SK-N-SH treated with all-trans-retinoic acid at 6 μM for 48 hours (cell line): ENCODE measurements at regions not wholly inside any gene's neighbourhood (a gene's known extent, or its start where the extent isn't known, plus 50 kb on each side); places are given as distances from the start of the nearest gene placed in this dataset.

Source experiments
- ATAC-seq: fragments of 200-7000 bp; cut with Tn5 transposase; 3 replicates; pipeline ENCODE4 v1.9.1; 2020; ENCODE audit warnings: mild to moderate bottlenecking, moderate library complexity
- BACH2 ChIP-seq: fragments of 250-450 bp; sonication (Bioruptor Pico); IDR thresholded peaks from 2 replicates; pipeline ENCODE4 v1.9.0; 2021; ENCODE audit warnings: mild to moderate bottlenecking, borderline replicate concordance
- CREB5 ChIP-seq: fragments of 250-450 bp; sonication (Bioruptor Pico); IDR thresholded peaks from 2 replicates; pipeline ENCODE4 v1.5.1; 2020; ENCODE audit warnings: low read depth, mild to moderate bottlenecking, moderate library complexity
- CSDC2 ChIP-seq: fragments of 250-450 bp; sonication (Bioruptor Pico); IDR thresholded peaks from 2 replicates; pipeline ENCODE4 v1.5.0; 2020; ENCODE audit warnings: mild to moderate bottlenecking, moderate library complexity
- CSRNP3 ChIP-seq: fragments of 250-450 bp; sonication (Bioruptor Pico); IDR thresholded peaks from 2 replicates; pipeline ENCODE4 v1.5.1; 2021; ENCODE audit warnings: mild to moderate bottlenecking, moderate library complexity
- ESRRG ChIP-seq: fragments of 250-450 bp; sonication (Bioruptor Pico); IDR thresholded peaks from 2 replicates; pipeline ENCODE4 v1.6.1; 2021; ENCODE audit warnings: mild to moderate bottlenecking
- GLIS3 ChIP-seq: fragments of 250-450 bp; sonication (Bioruptor Pico); IDR thresholded peaks from 2 replicates; pipeline ENCODE4 v1.5.0; 2020; ENCODE audit warnings: mild to moderate bottlenecking, moderate library complexity
- OSR1 ChIP-seq: fragments of 250-450 bp; sonication (Bioruptor Pico); IDR thresholded peaks from 2 replicates; pipeline ENCODE4 v1.8.0; 2022; ENCODE audit warnings: moderate library complexity, mild to moderate bottlenecking, inconsistent platforms
- PATZ1 ChIP-seq: fragments of 250-450 bp; sonication (Bioruptor Pico); IDR thresholded peaks from 2 replicates; pipeline ENCODE4 v1.8.0; 2020; ENCODE audit warnings: mild to moderate bottlenecking, moderate library complexity, borderline replicate concordance
- PPARA ChIP-seq: fragments of 250-450 bp; sonication (Bioruptor Pico); IDR thresholded peaks from 2 replicates; pipeline ENCODE4 v1.5.0; 2020; ENCODE audit warnings: mild to moderate bottlenecking, borderline replicate concordance
- RARB ChIP-seq: fragments of 250-450 bp; sonication (Bioruptor Pico); IDR thresholded peaks from 2 replicates; pipeline ENCODE4 v1.8.0; 2021; ENCODE audit warnings: mild to moderate bottlenecking, moderate library complexity
- TCF4 ChIP-seq: fragments of 250-450 bp; sonication (Bioruptor Pico); IDR thresholded peaks from 2 replicates; pipeline ENCODE4 v1.8.0; 2021; ENCODE audit warnings: mild to moderate bottlenecking, moderate library complexity, borderline replicate concordance
- TOX ChIP-seq: fragments of 250-450 bp; sonication (Bioruptor Pico); IDR thresholded peaks from 2 replicates; pipeline ENCODE4 v1.8.0; 2021; ENCODE audit warnings: mild to moderate bottlenecking, moderate library complexity, borderline replicate concordance
- TSHZ2 ChIP-seq: fragments of 250-450 bp; sonication (Bioruptor Pico); IDR thresholded peaks from 2 replicates; pipeline ENCODE4 v1.5.0; 2020; ENCODE audit warnings: mild to moderate bottlenecking, moderate library complexity
- ZC3H10 ChIP-seq: fragments of 250-450 bp; sonication (Bioruptor Pico); IDR thresholded peaks from 2 replicates; pipeline ENCODE4 v1.5.1; 2021; ENCODE audit warnings: mild to moderate bottlenecking, moderate library complexity
- ZFP3 ChIP-seq: fragments of 250-450 bp; sonication (Bioruptor Pico); IDR thresholded peaks from 2 replicates; pipeline ENCODE4 v1.5.0; 2020; ENCODE audit warnings: mild to moderate bottlenecking, moderate library complexity
- ZFP30 ChIP-seq: fragments of 450-650 bp; formaldehyde crosslinking; IDR thresholded peaks from 2 replicates; pipeline ENCODE4 v1.5.0; 2022; ENCODE audit warnings: mild to moderate bottlenecking, moderate library complexity
- ZNF565 ChIP-seq: fragments of 450-650 bp; formaldehyde crosslinking; conservative IDR thresholded peaks from 2 replicates; pipeline ENCODE4 v1.5.0; 2020; ENCODE audit warnings: low read depth, mild to moderate bottlenecking, moderate library complexity
- ZNF70 ChIP-seq: fragments of 450-650 bp; formaldehyde crosslinking; IDR thresholded peaks from 2 replicates; pipeline ENCODE4 v1.5.0; 2020; ENCODE audit warnings: mild to moderate bottlenecking, moderate library complexity
- ZNF8 ChIP-seq: fragments of 450-650 bp; formaldehyde crosslinking; IDR thresholded peaks from 2 replicates; pipeline ENCODE4 v1.5.0; 2020; ENCODE audit warnings: mild to moderate bottlenecking, moderate library complexity

- TF ChIP-seq ZNF8 (CRISPR knock-in tag), result no peak
- no peak for TF ChIP-seq PATZ1 (CRISPR knock-in tag)
- TF ChIP-seq ZFP30 (CRISPR knock-in tag), result no peak
- no peak for TF ChIP-seq RARB
- no peak for TF ChIP-seq TOX
- no peak for TF ChIP-seq PPARA (CRISPR knock-in tag)
- no peak for TF ChIP-seq ZNF70 (CRISPR knock-in tag)
- TF ChIP-seq TCF4, result no peak
- TF ChIP-seq GLIS3 (CRISPR knock-in tag), result no peak
- no peak for TF ChIP-seq CREB5 (CRISPR knock-in tag)
- no peak for TF ChIP-seq CSDC2 (CRISPR knock-in tag)
- no peak for TF ChIP-seq ZC3H10 (CRISPR knock-in tag)
- no peak for TF ChIP-seq ZNF565 (CRISPR knock-in tag)
- TF ChIP-seq BACH2 (CRISPR knock-in tag), result no peak
- TF ChIP-seq ZFP3 (CRISPR knock-in tag), result no peak
- TF ChIP-seq OSR1 (CRISPR knock-in tag), result no peak
- no peak for TF ChIP-seq ESRRG (CRISPR knock-in tag)
- no peak for TF ChIP-seq CSRNP3 (CRISPR knock-in tag)
- no peak for TF ChIP-seq TSHZ2 (CRISPR knock-in tag)
- no peak for ATAC-seq
Observed at GRCh38 chr12:58544281-58544680, 376.0 kb downstream of the LRIG3 start.

- TF ChIP-seq PATZ1 (CRISPR knock-in tag) (no peak), BACH2 (CRISPR knock-in tag) (no peak), PPARA (CRISPR knock-in tag) (no peak), TSHZ2 (CRISPR knock-in tag) (no peak), ESRRG (CRISPR knock-in tag) (no peak), RARB (no peak), ZNF8 (CRISPR knock-in tag) (no peak), GLIS3 (CRISPR knock-in tag) (no peak), CREB5 (CRISPR knock-in tag) (no peak), ZNF565 (CRISPR knock-in tag) (no peak)
- ATAC-seq, result no peak
Observed at GRCh38 chr12:58547217-58547616, 373.1 kb downstream of the LRIG3 start.
